Right atrium auricular region (tissue), 2 donors: ENCODE measurements at regions not wholly inside any gene's neighbourhood (a gene's known extent, or its start where the extent isn't known, plus 50 kb on each side); places are given as distances from the start of the nearest gene placed in this dataset.

Source experiments
- DNase-seq: peaks from one replicate; pipeline ENCODE4 v3.0.0-alpha.2; 2019; ENCODE audit warnings: low spot score
- H3K27ac ChIP-seq, 2 donors: fragments of 200-600 bp; sonication (generic); 1 replicate in 1 of 2; 2 replicates in 1 of 2; pipeline ENCODE4 v1.5.1; 2016 to 2019
- H3K27me3 ChIP-seq, 2 donors: fragments of 200-600 bp; sonication (generic); one replicate each; pipeline versions ENCODE4 v1.5.1 to v1.6.0; 2017 to 2019
- H3K36me3 ChIP-seq: fragments of 200-600 bp; sonication (generic); one replicate; pipeline ENCODE4 v1.5.1; 2016
- H3K4me1 ChIP-seq, 2 donors: fragments of 200-600 bp; sonication (generic); one replicate each; pipeline versions ENCODE4 v1.5.1 to v1.6.0; 2017 to 2019
- H3K4me3 ChIP-seq, 2 donors: fragments of 200-600 bp; sonication (generic); 1 replicate in 1 of 2; 2 replicates in 1 of 2; pipeline ENCODE4 v1.5.1; 2017 to 2019; ENCODE audit warnings: mild to moderate bottlenecking in 1 of 2, moderate library complexity in 1 of 2
- H3K9me3 ChIP-seq, 2 donors: fragments of 200-600 bp; sonication (generic); one replicate each; pipeline ENCODE4 v1.5.1; 2019
- TF ChIP-seq, protein P1 (sequence below), 2 donors: fragments of 200-600 bp; sonication (generic); IDR thresholded peaks; one replicate each; pipeline ENCODE4 v1.5.1; 2019; ENCODE audit warnings: antibody characterized with exemption in 2 of 2

DNA sequence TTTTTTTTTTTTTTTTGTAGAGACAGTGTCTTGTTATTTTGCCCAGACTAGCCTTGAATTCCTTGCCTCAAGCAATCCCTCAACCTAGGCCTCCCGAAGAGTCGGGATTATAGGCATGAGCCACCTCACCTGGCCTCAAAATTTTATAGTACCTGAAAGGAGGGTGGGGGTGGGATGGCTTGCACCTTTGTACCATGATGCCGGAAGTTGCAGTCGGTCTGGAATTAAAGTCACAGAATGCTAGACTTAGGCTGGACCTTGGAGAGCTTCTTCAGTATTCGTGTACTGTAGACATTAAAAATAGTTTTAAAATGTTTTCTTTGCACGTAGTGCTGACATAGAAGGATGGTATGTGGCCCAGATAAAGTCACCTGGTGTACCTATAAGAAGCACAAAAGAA is 280.9 kb downstream of the STIM2 start:
- TF ChIP-seq, protein P1, sequence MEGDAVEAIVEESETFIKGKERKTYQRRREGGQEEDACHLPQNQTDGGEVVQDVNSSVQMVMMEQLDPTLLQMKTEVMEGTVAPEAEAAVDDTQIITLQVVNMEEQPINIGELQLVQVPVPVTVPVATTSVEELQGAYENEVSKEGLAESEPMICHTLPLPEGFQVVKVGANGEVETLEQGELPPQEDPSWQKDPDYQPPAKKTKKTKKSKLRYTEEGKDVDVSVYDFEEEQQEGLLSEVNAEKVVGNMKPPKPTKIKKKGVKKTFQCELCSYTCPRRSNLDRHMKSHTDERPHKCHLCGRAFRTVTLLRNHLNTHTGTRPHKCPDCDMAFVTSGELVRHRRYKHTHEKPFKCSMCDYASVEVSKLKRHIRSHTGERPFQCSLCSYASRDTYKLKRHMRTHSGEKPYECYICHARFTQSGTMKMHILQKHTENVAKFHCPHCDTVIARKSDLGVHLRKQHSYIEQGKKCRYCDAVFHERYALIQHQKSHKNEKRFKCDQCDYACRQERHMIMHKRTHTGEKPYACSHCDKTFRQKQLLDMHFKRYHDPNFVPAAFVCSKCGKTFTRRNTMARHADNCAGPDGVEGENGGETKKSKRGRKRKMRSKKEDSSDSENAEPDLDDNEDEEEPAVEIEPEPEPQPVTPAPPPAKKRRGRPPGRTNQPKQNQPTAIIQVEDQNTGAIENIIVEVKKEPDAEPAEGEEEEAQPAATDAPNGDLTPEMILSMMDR (IDR thresholded peaks at IDR 0.05): no peak
- no peaks in the 10 kb centered on the region for H3K27me3 ChIP-seq
- DNase-seq: no peak
- no peaks in the 10 kb centered on the region for H3K9me3 ChIP-seq
- no peaks in the 10 kb centered on the region for H3K4me1 ChIP-seq
- no peaks in the 10 kb centered on the region for H3K36me3 ChIP-seq
- H3K4me3 ChIP-seq: no peak overlapping the region
- H3K27ac ChIP-seq: no peak overlapping the region

GRCh38 chr4:27142841-27143240 is 282.2 kb downstream of the STIM2 start:
- H3K4me1 ChIP-seq: no peaks in the 10 kb centered on the region
- H3K27ac ChIP-seq: no peak overlapping the region
- no peaks in the 10 kb centered on the region for H3K27me3 ChIP-seq
- H3K9me3 ChIP-seq: no peaks in the 10 kb centered on the region
- no peak for DNase-seq
- TF ChIP-seq, protein P1 (IDR thresholded peaks at IDR 0.05): no peak
- no peak overlapping the region for H3K4me3 ChIP-seq
- H3K36me3 ChIP-seq: no peaks in the 10 kb centered on the region

- TF ChIP-seq, protein P1 (IDR thresholded peaks at IDR 0.05): no peak
- no peak for DNase-seq
Observed at GRCh38 chr4:27145597-27145996, 285.0 kb downstream of the STIM2 start.

GRCh38 chr4:27148211-27148895 is 287.7 kb downstream of the STIM2 start:
- H3K27me3 ChIP-seq: no peaks in the 10 kb centered on the region
- H3K36me3 ChIP-seq: no peaks in the 10 kb centered on the region
- H3K4me3 ChIP-seq: no peak overlapping the region
- no peak overlapping the region for H3K27ac ChIP-seq
- TF ChIP-seq, protein P1 (IDR thresholded peaks at IDR 0.05): no peak
- DNase-seq: no peak
- no peaks in the 10 kb centered on the region for H3K9me3 ChIP-seq
- no peaks in the 10 kb centered on the region for H3K4me1 ChIP-seq

More at GRCh38 chr4:27145597-27145996, 285.0 kb downstream of the STIM2 start:
- Histone ChIP-seq H3K4me3 (no peak overlapping the region), H3K9me3 (no peaks in the 10 kb centered on the region), H3K36me3 (no peaks in the 10 kb centered on the region), H3K27ac (no peak overlapping the region), H3K27me3 (no peaks in the 10 kb centered on the region), H3K4me1 (no peaks in the 10 kb centered on the region)

- H3K9me3 ChIP-seq: no peaks in the 10 kb centered on the region
- no peak overlapping the region for H3K27ac ChIP-seq
- no peak overlapping the region for H3K4me3 ChIP-seq
- H3K27me3 ChIP-seq: no peaks in the 10 kb centered on the region
- no peaks in the 10 kb centered on the region for H3K4me1 ChIP-seq
- H3K36me3 ChIP-seq: no peaks in the 10 kb centered on the region
- TF ChIP-seq, protein P1 (IDR thresholded peaks at IDR 0.05): no peak
- DNase-seq: no peak
Observed at GRCh38 chr4:27149541-27150212, 289.0 kb downstream of the STIM2 start.
